Sigmoid colon (tissue), 6 donors: ENCODE measurements at regions not wholly inside any gene's neighbourhood (a gene's known extent, or its start where the extent isn't known, plus 50 kb on each side); places are given as distances from the start of the nearest gene placed in this dataset.

Experiments used
- DNase-seq: peaks from one replicate; pipeline ENCODE4 v3.0.0-alpha.2; 2019
- H3K27ac ChIP-seq, 4 donors: fragments of 200-600 bp; sonication (generic); one replicate each; pipeline ENCODE4 v1.5.1; 2016 to 2019; ENCODE audit warnings: mild to moderate bottlenecking in 1 of 4
- H3K27me3 ChIP-seq, 3 donors: fragments of 200-600 bp; sonication (generic); one replicate each; pipeline ENCODE4 v1.5.1; 2019; ENCODE audit warnings: mild to moderate bottlenecking in 1 of 3
- H3K36me3 ChIP-seq, 4 donors: fragments of 200-600 bp; sonication (generic); one replicate each; pipeline ENCODE4 v1.5.1; 2016 to 2019
- H3K4me1 ChIP-seq, 4 donors: fragments of 200-600 bp; sonication (generic); one replicate each; pipeline ENCODE4 v1.5.1; 2017 to 2019
- H3K4me3 ChIP-seq, 4 donors: fragments of 200-600 bp; sonication (generic); one replicate each; pipeline ENCODE4 v1.5.1; 2017 to 2019; ENCODE audit warnings: mild to moderate bottlenecking in 2 of 4, moderate library complexity in 1 of 4
- H3K9me3 ChIP-seq, 4 donors: fragments of 200-600 bp in 3 of 4; sonication (generic) in 3 of 4; one replicate each; pipeline versions ENCODE4 v1.5.1 to v1.6.1; 2013 to 2019
- CTCF ChIP-seq, 4 experiments: fragments of 450-650 bp in 3 of 4; fragments of 200-600 bp in 1 of 4; IDR thresholded peaks; one replicate each; pipeline ENCODE4 v1.5.1; 2016 to 2019; ENCODE audit warnings: antibody characterized with exemption in 4 of 4, mild to moderate bottlenecking in 3 of 4, moderate library complexity in 2 of 4
- EP300 ChIP-seq, 4 donors: sonication (generic); formaldehyde crosslinking; IDR thresholded peaks; one replicate each; pipeline ENCODE4 v1.6.1; 2017; ENCODE audit warnings: antibody characterized with exemption in 4 of 4
- POLR2A ChIP-seq, 2 donors: fragments of 450-650 bp; IDR thresholded peaks; one replicate each; pipeline ENCODE4 v1.6.1; 2016; ENCODE audit warnings: antibody characterized with exemption in 2 of 2, mild to moderate bottlenecking in 2 of 2, moderate library complexity in 2 of 2
- POLR2AphosphoS5 ChIP-seq, 4 donors: sonication (generic); formaldehyde crosslinking; IDR thresholded peaks; one replicate each; pipeline ENCODE4 v1.6.1; 2017; ENCODE audit warnings: antibody characterized with exemption in 4 of 4
- WGBS, 2 donors: extraction: QIAGEN DNeasy Blood & Tissue Kit; methylation state at CpG; one replicate each; pipeline ENCODE4 v1.1.7; 2013; 5-methylcytosine and 5-hydroxymethylcytosine counted together
- intact Hi-C: fragments of 100-400 bp; cut with DNase I; formaldehyde crosslinking; loops from one replicate; pipeline ENCODE4 v1.15.1; 2023
- donor health status: healthy with polysubstance abuse.
- donor health status: healthy.

GRCh38 chr2:153074207-153074606, 355.8 kb downstream of the ARL6IP6 start:
- no peak for DNase-seq
- 83 to 87% methylated on average over 1 of the region's 1 CpG for WGBS, 2 donors
- Histone ChIP-seq H3K4me1 (peaks cover 0 to 26% (median 23%) of the 10 kb centered on the region in 4 donors), H3K27me3 (no peaks in the 10 kb centered on the region), H3K9me3 (no peaks in the 10 kb centered on the region), H3K36me3 (no peaks in the 10 kb centered on the region), H3K4me3 (no peak overlapping the region), H3K27ac (no peak overlapping the region)
- intact Hi-C loops: loop anchor here (5.0 kb wide), 2 partner anchors 38 to 83 kb away; no protein-coding TSS in a partner anchor
- TF ChIP-seq POLR2A (IDR thresholded peaks at IDR 0.05): no peak
- no peak for TF ChIP-seq POLR2AphosphoS5 (IDR thresholded peaks at IDR 0.05)
- no peak for TF ChIP-seq CTCF (IDR thresholded peaks at IDR 0.05)
- no peak for TF ChIP-seq EP300 (IDR thresholded peaks at IDR 0.05)

GRCh38 chr2:153072813-153073212, 354.4 kb downstream of the ARL6IP6 start:
- Histone ChIP-seq H3K9me3 (no peaks in the 10 kb centered on the region), H3K27me3 (no peaks in the 10 kb centered on the region), H3K4me1 (peaks cover 0 to 27% (median 24%) of the 10 kb centered on the region in 4 donors), H3K27ac (no peak overlapping the region), H3K36me3 (no peaks in the 10 kb centered on the region), H3K4me3 (no peak overlapping the region)
- DNase-seq: no peak
- 83 to 93% methylated on average over 8 of the region's 8 CpGs for WGBS, 2 donors
- intact Hi-C loops: loop anchor here (5.0 kb wide), 2 partner anchors 39 to 84 kb away; no protein-coding TSS in a partner anchor
- TF ChIP-seq POLR2AphosphoS5 (IDR thresholded peaks at IDR 0.05) (no peak), POLR2A (IDR thresholded peaks at IDR 0.05) (no peak), CTCF (IDR thresholded peaks at IDR 0.05) (no peak), EP300 (IDR thresholded peaks at IDR 0.05) (no peak)

- peak overlapping the region in 2 of 4 donors; percentile 26 to 57 for H3K27ac ChIP-seq
- no peaks in the 10 kb centered on the region for H3K9me3 ChIP-seq
- H3K4me3 ChIP-seq: no peak overlapping the region
- intact Hi-C loops: loop anchor here (5.0 kb wide), 2 partner anchors 40 to 85 kb away; no protein-coding TSS in a partner anchor
- no peaks in the 10 kb centered on the region for H3K36me3 ChIP-seq
- no peak for DNase-seq
- TF ChIP-seq POLR2A (IDR thresholded peaks at IDR 0.05): no peak
- TF ChIP-seq POLR2AphosphoS5 (IDR thresholded peaks at IDR 0.05): no peak
- TF ChIP-seq EP300 (IDR thresholded peaks at IDR 0.05): no peak
- TF ChIP-seq CTCF (IDR thresholded peaks at IDR 0.05): no peak
- 50 to 65% methylated on average over 6 of the region's 6 CpGs for WGBS, 2 donors
- H3K4me1 ChIP-seq: peaks cover 0 to 27% (median 24%) of the 10 kb centered on the region in 4 donors
- no peaks in the 10 kb centered on the region for H3K27me3 ChIP-seq
Measured at GRCh38 chr2:153072077-153072476, 353.7 kb downstream of the ARL6IP6 start.

GRCh38 chr2:153071090-153071489, 352.7 kb downstream of the ARL6IP6 start:
- intact Hi-C loops: loop anchor here (5.0 kb wide), 2 partner anchors 41 to 86 kb away; no protein-coding TSS in a partner anchor
- Histone ChIP-seq H3K9me3 (no peaks in the 10 kb centered on the region), H3K4me3 (no peak overlapping the region), H3K27me3 (no peaks in the 10 kb centered on the region), H3K4me1 (peaks cover 0 to 27% (median 24%) of the 10 kb centered on the region in 4 donors), H3K27ac (peak overlapping the region in 2 of 4 donors; percentile 26 to 57), H3K36me3 (no peaks in the 10 kb centered on the region)
- no peak for DNase-seq
- TF ChIP-seq POLR2A (IDR thresholded peaks at IDR 0.05) (no peak), POLR2AphosphoS5 (IDR thresholded peaks at IDR 0.05) (peak; percentile 29 to 76 (median 69))

- Histone ChIP-seq H3K4me3 (no peak overlapping the region), H3K36me3 (no peaks in the 10 kb centered on the region), H3K9me3 (no peaks in the 10 kb centered on the region), H3K4me1 (peaks cover 0 to 27% (median 24%) of the 10 kb centered on the region in 4 donors), H3K27ac (no peak overlapping the region), H3K27me3 (no peaks in the 10 kb centered on the region)
- TF ChIP-seq POLR2AphosphoS5 (IDR thresholded peaks at IDR 0.05): no peak
- TF ChIP-seq EP300 (IDR thresholded peaks at IDR 0.05): no peak
- TF ChIP-seq CTCF (IDR thresholded peaks at IDR 0.05): no peak
- TF ChIP-seq POLR2A (IDR thresholded peaks at IDR 0.05): no peak
- DNase-seq: no peak
- 82 to 85% methylated on average over 2 of the region's 2 CpGs for WGBS, 2 donors
- intact Hi-C loops: no loop called here
Measured at GRCh38 chr2:153068915-153069314, 350.5 kb downstream of the ARL6IP6 start.
